GM19328 (cell line): ENCODE measurements at regions not wholly inside any gene's neighbourhood (a gene's known extent, or its start where the extent isn't known, plus 50 kb on each side); places are given as distances from the start of the nearest gene placed in this dataset.

Experiments used
- ATAC-seq: cut with Tn5 transposase; IDR thresholded peaks from one replicate; pipeline ENCODE4 v1.9.1; 2021; ENCODE audit warnings: mild to moderate bottlenecking, moderate library complexity; ENCODE audit not compliant: unreplicated experiment

DNA sequence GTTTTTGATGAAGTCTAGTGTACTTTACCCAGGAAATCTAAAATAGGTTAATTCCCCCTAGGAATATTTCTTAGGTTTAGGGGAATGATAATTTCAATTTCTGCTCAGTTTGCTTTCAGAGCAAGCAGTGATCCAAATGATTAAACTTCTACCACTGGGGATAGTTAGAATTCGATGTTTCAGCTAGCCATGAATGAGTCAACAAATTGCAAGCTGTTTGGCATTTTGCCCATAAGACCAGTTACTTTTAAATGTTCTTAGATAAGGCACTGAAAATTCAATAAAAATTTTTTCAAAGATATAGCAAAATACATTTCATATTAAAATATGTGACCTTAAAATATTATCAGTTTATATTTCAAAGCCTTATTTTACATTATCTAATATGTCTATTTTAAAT lies 993.6 kb downstream of the ARAP2 start:
- no peak for ATAC-seq

DNA sequence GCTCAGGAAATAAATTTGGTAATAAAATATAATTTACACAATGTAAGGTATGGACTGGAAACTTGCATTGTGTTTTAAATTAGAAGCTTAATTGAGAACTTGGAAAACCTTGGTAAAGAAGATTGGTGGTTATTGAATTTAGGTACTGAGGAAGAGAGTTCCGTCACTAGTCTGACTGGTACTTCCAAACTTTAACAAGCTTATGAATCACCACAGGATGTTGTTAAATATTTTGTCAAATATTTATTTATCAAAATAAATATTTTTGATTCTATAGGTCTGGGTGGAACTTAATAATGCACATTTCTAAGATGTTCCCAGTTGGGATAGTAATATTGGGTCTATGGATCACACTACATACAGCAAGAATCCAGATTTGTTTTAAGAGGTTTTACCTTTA lies 992.2 kb downstream of the ARAP2 start:
- ATAC-seq, result no peak

DNA sequence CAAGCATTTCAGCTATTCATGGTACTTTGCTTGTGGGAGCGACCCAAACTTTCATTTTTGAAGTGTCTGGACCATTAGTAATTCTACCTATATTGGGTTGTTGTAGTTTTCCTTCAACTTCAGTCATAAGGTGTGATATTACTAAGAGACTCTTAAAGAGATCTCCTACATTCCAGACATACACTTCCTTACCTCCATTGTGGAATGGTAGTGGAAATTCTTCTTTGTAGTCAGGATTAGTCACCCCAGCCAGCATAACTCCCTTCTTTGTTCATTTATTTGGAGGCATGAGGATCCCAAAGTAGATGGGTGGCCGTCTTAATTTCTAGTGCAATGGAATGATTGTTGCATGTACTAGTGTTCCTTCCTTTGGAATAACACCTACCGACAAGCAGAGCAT lies 991.4 kb downstream of the ARAP2 start:
- ATAC-seq, result no peak

- no peak for ATAC-seq
These were observed 991.0 kb downstream of the ARAP2 start for GRCh38 chr4:35253331-35253730.

- ATAC-seq, result no peak
These were observed 957.9 kb downstream of the ARAP2 start for GRCh38 chr4:35286434-35286833.

DNA sequence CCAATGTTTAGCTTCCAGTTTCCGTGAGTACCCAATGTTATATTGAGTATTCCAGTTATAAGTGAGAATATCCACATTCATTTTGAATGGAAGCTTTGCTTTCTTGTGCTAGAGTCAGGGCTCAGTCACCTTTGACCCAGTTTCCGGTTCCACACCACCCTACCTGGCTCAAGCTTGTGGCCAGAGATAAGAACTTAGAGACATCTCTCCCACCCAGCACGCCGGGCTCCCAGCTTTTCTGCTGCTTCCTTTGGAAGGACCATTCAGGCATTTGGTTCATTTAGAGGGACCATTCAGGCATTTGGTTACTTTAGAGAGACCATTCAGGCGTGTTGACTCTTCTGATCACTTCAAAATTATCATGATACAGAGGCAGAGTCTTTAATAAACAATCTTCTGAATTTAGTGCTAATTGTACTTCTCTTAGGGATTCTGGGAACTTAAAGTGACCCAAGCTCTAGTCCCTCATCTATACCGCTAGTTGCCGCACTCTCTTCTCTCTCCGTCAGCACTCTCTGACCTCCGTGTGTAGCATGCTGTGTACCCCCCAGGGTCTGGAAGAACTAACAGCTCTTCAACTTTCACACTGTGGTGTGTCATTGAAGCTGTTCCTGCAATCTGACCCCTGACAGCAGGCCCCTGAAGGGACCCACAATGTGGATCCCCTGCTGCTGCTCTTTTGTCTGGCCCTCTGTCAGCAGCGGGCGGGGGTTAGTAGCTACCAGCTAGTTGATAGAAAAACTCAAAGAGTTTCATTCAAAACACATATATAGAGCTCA lies 943.1 kb downstream of the ARAP2 start:
- ATAC-seq, result no peak

GRCh38 chr4:35315419-35315818 lies 928.9 kb downstream of the ARAP2 start:
- ATAC-seq, result no peak

GRCh38 chr4:35325908-35326453 lies 918.3 kb downstream of the ARAP2 start:
- no peak for ATAC-seq

- no peak for ATAC-seq
These were observed 901.5 kb downstream of the ARAP2 start for GRCh38 chr4:35342833-35343232.

DNA sequence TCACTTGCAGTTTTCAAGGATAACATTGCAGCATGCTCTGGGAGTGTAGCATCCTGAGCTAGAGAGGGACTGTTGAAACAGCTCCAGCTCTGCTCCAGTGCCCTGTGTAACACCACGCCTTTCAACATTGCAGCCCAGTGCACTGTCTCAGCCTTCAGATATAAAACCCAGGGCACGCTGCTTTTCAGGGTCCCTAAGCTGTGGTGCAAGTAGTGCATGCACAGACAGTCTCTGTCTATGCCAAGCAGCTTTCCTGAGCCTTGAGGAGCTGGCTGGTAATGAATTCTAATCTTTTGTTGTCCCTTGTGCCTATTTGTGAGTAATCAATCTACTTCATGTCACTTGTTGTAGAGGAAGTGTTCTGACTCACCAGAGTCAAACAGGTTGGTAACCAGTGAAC lies 897.0 kb downstream of the ARAP2 start:
- no peak for ATAC-seq

DNA sequence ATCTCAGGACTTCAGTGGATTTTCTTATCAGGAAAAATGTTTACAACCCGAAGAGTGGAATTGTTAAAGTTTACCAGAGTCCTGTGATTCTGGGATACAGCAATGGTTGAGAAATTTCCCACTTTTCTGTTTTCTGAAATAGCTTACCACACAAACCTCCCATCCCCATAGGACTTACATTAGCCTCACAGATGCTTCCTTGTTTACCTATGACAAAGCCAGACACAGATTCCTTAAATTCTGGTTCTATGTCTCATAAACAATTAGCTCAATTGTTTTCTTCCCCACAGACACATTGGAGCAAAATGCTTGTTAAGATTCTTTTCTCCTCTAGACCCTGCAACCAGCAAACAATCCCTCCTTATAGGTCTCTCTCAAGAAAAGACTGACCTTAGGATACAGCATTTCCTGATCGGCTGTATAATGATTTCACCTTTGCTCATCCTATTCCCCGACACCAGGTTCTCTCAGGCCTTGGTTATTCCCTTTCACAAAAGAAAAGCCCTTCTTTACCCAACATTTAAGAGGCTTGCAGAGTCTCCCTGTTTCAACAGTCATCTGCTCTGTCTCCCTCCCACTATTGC lies 886.2 kb downstream of the ARAP2 start:
- no peak for ATAC-seq

GRCh38 chr4:35364321-35364870 lies 879.9 kb downstream of the ARAP2 start:
- ATAC-seq, result no peak

GRCh38 chr4:35365186-35365585 lies 879.1 kb downstream of the ARAP2 start:
- ATAC-seq, result no peak

- no peak for ATAC-seq
These were observed 844.4 kb downstream of the ARAP2 start for GRCh38 chr4:35399912-35400311.

DNA sequence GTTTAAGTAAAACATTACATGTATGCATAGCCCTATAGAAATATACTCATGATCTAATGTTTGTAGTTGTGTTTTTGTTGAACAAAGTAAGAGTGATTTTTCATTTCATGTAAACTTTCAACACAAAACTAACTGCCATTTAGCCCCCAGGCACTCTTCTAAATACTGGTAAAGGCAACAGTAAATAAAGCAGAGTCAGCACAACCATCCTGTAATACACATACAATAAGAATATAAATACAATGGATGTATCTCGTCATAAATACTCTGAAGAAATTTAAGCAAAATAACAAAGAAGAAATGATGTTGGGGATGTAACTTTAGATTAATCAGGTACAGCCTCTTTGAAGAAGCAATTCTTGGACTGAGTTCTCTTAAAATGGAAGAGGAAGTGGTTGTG lies 821.2 kb downstream of the ARAP2 start:
- no peak for ATAC-seq

GRCh38 chr4:35447474-35447873 lies 796.8 kb downstream of the ARAP2 start:
- ATAC-seq, result no peak

DNA sequence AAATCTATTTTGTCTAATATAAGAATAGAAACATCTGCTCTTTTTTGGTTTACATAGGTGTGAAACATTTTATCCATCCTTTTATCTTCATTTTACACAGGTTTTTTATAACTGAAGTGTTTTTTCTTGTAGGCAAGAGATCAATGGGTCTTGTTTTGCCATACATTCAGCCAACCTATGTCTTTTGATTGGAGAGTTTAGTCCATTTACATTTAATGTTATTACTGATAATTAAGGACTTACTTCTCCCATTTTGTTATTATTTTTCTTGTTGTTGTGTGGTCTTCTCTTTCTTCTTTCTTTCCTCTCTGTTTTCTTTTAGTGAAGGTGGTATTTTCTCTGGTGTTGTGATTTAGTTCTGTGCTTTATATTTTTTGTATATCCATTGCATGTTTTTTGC lies 785.3 kb downstream of the ARAP2 start:
- ATAC-seq, result no peak

- ATAC-seq, result no peak
These were observed 782.2 kb downstream of the ARAP2 start for GRCh38 chr4:35461931-35462659.

DNA sequence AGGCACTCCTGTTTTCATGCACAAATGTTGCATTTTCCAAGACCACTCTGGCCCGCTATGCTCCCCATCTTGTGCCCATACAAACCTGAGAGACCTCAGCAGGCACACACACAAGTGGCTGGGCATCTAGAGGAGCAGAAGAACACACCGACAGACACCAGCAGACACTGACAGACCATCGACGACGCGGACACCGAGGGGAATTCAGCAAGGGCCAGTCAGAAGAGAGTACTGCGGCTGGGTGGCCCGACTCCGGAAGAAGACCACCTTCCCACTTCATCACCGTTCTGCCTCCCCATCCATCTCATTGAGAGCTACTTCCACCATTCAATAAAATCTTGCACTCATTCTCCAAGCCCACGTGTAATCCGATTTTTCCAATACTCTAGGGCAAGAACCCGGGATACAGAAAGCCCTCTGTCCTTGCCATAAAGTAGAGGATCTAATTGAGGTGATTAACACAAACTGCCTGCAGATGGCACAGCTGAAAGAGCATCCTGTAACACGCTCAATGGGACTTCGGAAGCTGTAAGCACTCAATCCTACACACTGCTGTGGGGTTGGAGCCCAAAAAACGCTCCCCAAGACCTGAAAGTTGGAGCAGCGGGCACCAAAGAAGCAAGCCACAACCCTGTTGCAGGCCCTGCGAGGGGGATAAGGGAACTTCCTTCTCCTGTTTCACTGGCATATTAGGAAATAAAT lies 780.9 kb downstream of the ARAP2 start:
- ATAC-seq, result no peak

DNA sequence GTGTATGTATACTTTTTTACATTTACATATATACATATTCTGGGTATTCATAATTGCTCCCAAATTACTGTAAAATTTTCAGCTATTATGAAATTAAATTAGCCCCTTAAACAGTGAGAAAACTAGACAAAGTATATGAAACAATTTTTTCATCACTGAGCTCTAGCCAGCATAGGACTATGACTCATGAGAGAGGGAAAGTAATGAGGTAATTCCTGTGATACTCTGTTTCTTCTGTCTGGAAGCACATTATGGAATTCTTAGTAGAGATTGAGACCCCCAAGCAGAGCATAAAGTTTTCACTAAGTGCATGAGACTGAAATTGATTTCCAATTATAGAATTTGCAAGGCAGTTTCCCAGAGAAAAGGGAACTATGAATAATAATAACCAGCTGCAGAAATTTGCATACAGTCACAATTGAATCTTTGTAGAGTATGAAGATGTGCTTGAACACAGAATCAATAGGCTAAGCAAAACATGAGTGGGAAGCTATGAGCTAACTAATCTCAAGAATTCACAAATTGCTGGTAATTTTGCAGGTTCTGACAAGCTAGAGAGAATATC lies 779.3 kb downstream of the ARAP2 start:
- ATAC-seq, result no peak

DNA sequence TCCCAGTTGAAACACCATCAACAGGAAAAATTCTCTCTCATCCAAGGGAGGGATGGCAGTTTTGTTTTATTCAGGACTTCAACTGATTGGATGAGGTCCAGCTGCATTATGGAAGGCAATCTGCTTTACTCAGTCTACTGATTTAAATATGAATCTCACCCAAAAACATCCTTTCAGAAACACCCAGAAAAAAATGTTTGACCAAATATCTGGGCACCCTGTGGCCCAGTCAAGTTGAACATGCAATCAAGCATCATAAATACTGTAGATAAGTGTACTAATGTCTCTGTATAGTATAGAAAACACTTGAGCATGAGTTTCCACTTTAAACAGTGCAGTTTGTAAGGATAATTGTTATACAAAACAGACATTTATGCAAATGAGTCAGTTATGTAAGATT lies 753.2 kb downstream of the ARAP2 start:
- ATAC-seq, result no peak
